HG03378 (cell line): ENCODE measurements at regions not wholly inside any gene's neighbourhood (a gene's known extent, or its start where the extent isn't known, plus 50 kb on each side); places are given as distances from the start of the nearest gene placed in this dataset.
"Not testable (repeated sequence)": the region's sequence is repeated elsewhere in the genome, so short reads cannot be mapped to it uniquely, and the experiment has no call there.

Source experiments
- ATAC-seq: cut with Tn5 transposase; IDR thresholded peaks from one replicate; pipeline ENCODE4 v1.9.1; 2021; ENCODE audit warnings: mild to moderate bottlenecking, moderate library complexity; ENCODE audit not compliant: unreplicated experiment

- ATAC-seq = no peak
Observed at GRCh38 chr7:51847461-51848134, 531.0 kb upstream of the COBL start.

GRCh38 chr7:51839130-51839529, 522.5 kb upstream of the COBL start:
- ATAC-seq = not testable (repeated sequence)

GRCh38 chr7:51827631-51828030, 511.0 kb upstream of the COBL start:
- ATAC-seq = no peak

- ATAC-seq = no peak
Observed at GRCh38 chr7:51824050-51824449, 507.4 kb upstream of the COBL start.

GRCh38 chr7:51823437-51823836, 506.8 kb upstream of the COBL start:
- no peak for ATAC-seq

GRCh38 chr7:51817694-51818225, 501.2 kb upstream of the COBL start:
- ATAC-seq = no peak

GRCh38 chr7:51805783-51806431, 489.3 kb upstream of the COBL start:
- not testable (repeated sequence) for ATAC-seq

- no peak for ATAC-seq
Observed at GRCh38 chr7:51802718-51803117, 486.1 kb upstream of the COBL start.

GRCh38 chr7:51797371-51797770, 480.8 kb upstream of the COBL start:
- ATAC-seq = no peak

GRCh38 chr7:51792796-51793195, 476.2 kb upstream of the COBL start:
- ATAC-seq = no peak

GRCh38 chr7:51789489-51789888, 472.9 kb upstream of the COBL start:
- ATAC-seq = no peak

- no peak for ATAC-seq
Observed at GRCh38 chr7:51786284-51786683, 469.7 kb upstream of the COBL start.

GRCh38 chr7:51785876-51786275, 469.3 kb upstream of the COBL start:
- ATAC-seq = no peak

GRCh38 chr7:51785171-51785570, 468.6 kb upstream of the COBL start:
- no peak for ATAC-seq

- no peak for ATAC-seq
Observed at GRCh38 chr7:51783241-51783640, 466.6 kb upstream of the COBL start.

GRCh38 chr7:51778121-51778520, 461.5 kb upstream of the COBL start:
- no peak for ATAC-seq

- ATAC-seq = no peak
Observed at GRCh38 chr7:51774178-51774577, 457.6 kb upstream of the COBL start.

- no peak for ATAC-seq
Observed at GRCh38 chr7:51772190-51772589, 455.6 kb upstream of the COBL start.

- ATAC-seq = no peak
Observed at GRCh38 chr7:51764976-51765375, 448.4 kb upstream of the COBL start.

GRCh38 chr7:51759985-51760384, 443.4 kb upstream of the COBL start:
- ATAC-seq = no peak

- no peak for ATAC-seq
Observed at GRCh38 chr7:51757960-51758359, 441.4 kb upstream of the COBL start.

- no peak for ATAC-seq
Observed at GRCh38 chr7:51732951-51733350, 416.3 kb upstream of the COBL start.
